ENCODE measurements at regions not wholly inside any gene's neighbourhood (a gene's known extent, or its start where the extent isn't known, plus 50 kb on each side); places are given as distances from the start of the nearest gene placed in this dataset.

- no peak overlapping the region for H3K27ac ChIP-seq (ENCODE audit: extremely low read length, insufficient read depth, low read length)
- TF ChIP-seq DNMT3B (CRISPR knock-in tag; conservative IDR thresholded peaks at IDR 0.05) (no peak), STAG1 (CRISPR knock-in tag; IDR thresholded peaks at IDR 0.05) (peak; percentile 68), MLXIP (CRISPR knock-in tag; IDR thresholded peaks at IDR 0.05; ENCODE audit: borderline replicate concordance) (no peak), MAFF (IDR thresholded peaks at IDR 0.05; ENCODE audit: low read depth, low read length) (peak; percentile 36; the same call in 1 of the 2 replicates), ZBTB20 (CRISPR knock-in tag; IDR thresholded peaks at IDR 0.05; ENCODE audit: borderline replicate concordance, low read depth) (no peak), CTCF (CRISPR knock-in tag; IDR thresholded peaks at IDR 0.05) (peak; percentile 75), TGIF2 (CRISPR knock-in tag; IDR thresholded peaks at IDR 0.05) (no peak), SMC3 (IDR thresholded peaks at IDR 0.05; ENCODE audit: low read length) (no peak)
- WGBS (ENCODE audit: low lambda C conversion rate), result 0% methylated on average over 2 of the region's 2 CpGs
- ChIA-PET CTCF (ENCODE audit: low intra/inter-chr PET ratio, low total read pairs) (interaction anchor here (1.2 kb wide), 1 partner anchor 459 kb away, joined by 6 read pairs; no protein-coding TSS in a partner anchor), POLR2A (no interaction called here)
- no peaks in the 10 kb centered on the region for H3K4me1 ChIP-seq (ENCODE audit: insufficient read depth, low read length)
- intact Hi-C loops (cut with micrococcal nuclease; ENCODE audit: unreplicated experiment), result no loop called here
- in situ Hi-C loops (cut with HindIII; ENCODE audit: extremely low pct_ligation_motif_present, low pct_unique_long_range_greater_than_20kb), result no loop called here
- no peaks in the 10 kb centered on the region for H3K27me3 ChIP-seq (ENCODE audit: control insufficient read depth in 1 of 2, insufficient read depth in 2 of 2, low read length in 2 of 2)
- FAIRE-seq (peak; percentile 30), DNase-seq (ENCODE audit: low spot score) (peak; percentile 30), ATAC-seq (peak; percentile 95)
- no peaks in the 10 kb centered on the region for H4K20me1 ChIP-seq (ENCODE audit: insufficient read depth, low read length)
- H3K36me3 ChIP-seq (replicated peaks in 1 of 2; ENCODE audit: control insufficient read depth in 1 of 2, insufficient read depth in 2 of 2, low read length in 2 of 2), result no peaks in the 10 kb centered on the region
- no peak overlapping the region for H3K4me3 ChIP-seq (replicated peaks in 1 of 3; ENCODE audit: insufficient read depth in 1 of 3, low read depth in 2 of 3, low read length in 3 of 3)
- peaks cover 1% of the 10 kb centered on the region; the same call in 1 of the 2 replicates for H3K9me3 ChIP-seq (ENCODE audit: low read length)
- BruUV-seq (replicated peaks), result no TSS peak
- H3K79me2 ChIP-seq (ENCODE audit: insufficient read depth, low read length), result no peaks in the 10 kb centered on the region
- H3K9ac ChIP-seq (ENCODE audit: insufficient read depth, low read depth, low read length), result no peak overlapping the region
- H3K4me2 ChIP-seq (ENCODE audit: low read depth, low read length), result peak overlapping the region; percentile 20; the same call in 1 of the 2 replicates
- no peak overlapping the region for H2AFZ ChIP-seq (ENCODE audit: low read length)
Observed at GRCh38 chr5:26482810-26483375, 555.5 kb downstream of the CDH9 start.
